Activated CD4-positive, alpha-beta T cell treated with anti-CD3 and anti-CD28 coated beads, Interleukin-2, amount 10 ng/mL, durations not matched to agents 24 days and 14 days (primary cell): ENCODE measurements at regions not wholly inside any gene's neighbourhood (a gene's known extent, or its start where the extent isn't known, plus 50 kb on each side); places are given as distances from the start of the nearest gene placed in this dataset.
"Not testable (repeated sequence)": the region's sequence is repeated elsewhere in the genome, so short reads cannot be mapped to it uniquely, and the experiment has no call there.

ENCODE experiments used
- DNase-seq: peaks from one replicate; pipeline ENCODE4 v3.0.0; 2022
- H3K27ac Mint-ChIP-seq: one replicate; pipeline ENCODE4 v1.8.0; 2022; ENCODE audit warnings: mild to moderate bottlenecking, mixed read lengths
- H3K27me3 Mint-ChIP-seq: one replicate; pipeline ENCODE4 v1.8.0; 2022; ENCODE audit warnings: mixed read lengths
- H3K36me3 Mint-ChIP-seq: one replicate; pipeline ENCODE4 v1.8.0; 2022; ENCODE audit warnings: low read depth, mild to moderate bottlenecking, mixed read lengths
- H3K4me1 Mint-ChIP-seq: one replicate; pipeline ENCODE4 v1.8.0; 2021; ENCODE audit warnings: mixed read lengths
- H3K4me3 Mint-ChIP-seq: one replicate; pipeline ENCODE4 v1.8.0; 2022; ENCODE audit warnings: mild to moderate bottlenecking, moderate library complexity, mixed read lengths
- H3K9me3 Mint-ChIP-seq: one replicate; pipeline ENCODE4 v1.8.0; 2021; ENCODE audit warnings: mixed read lengths
- intact Hi-C: fragments of 100-400 bp; cut with micrococcal nuclease; formaldehyde crosslinking; loops from one replicate; pipeline ENCODE4 v1.15.1; 2023

DNA sequence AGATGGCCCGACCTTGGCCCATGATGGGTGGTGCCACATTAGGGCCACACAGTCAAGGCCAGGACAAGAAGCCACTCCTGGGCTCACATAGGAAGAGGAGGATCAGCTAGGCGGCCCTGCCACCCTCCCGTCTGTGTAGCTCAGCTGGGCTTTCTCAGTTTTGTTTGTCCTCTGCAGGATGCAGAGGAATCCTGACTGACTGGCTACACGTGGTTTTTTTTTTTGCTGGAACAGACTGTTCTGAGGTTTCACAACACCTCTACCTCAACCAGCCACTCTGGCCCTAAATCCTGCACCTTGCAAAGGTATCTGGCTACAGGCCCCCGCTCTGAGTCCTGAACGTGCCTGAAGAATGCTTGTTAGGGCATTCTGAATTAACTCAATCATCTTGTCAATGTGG, 88.3 kb upstream of the MSX2 start:
- no peaks in the 10 kb centered on the region for H3K36me3 Mint-ChIP-seq
- intact Hi-C loops = no loop called here
- no peaks in the 10 kb centered on the region for H3K27me3 Mint-ChIP-seq
- H3K9me3 Mint-ChIP-seq = no peaks in the 10 kb centered on the region
- no peak for DNase-seq
- H3K27ac Mint-ChIP-seq = no peak overlapping the region
- no peaks in the 10 kb centered on the region for H3K4me1 Mint-ChIP-seq
- H3K4me3 Mint-ChIP-seq = no peak overlapping the region

DNA sequence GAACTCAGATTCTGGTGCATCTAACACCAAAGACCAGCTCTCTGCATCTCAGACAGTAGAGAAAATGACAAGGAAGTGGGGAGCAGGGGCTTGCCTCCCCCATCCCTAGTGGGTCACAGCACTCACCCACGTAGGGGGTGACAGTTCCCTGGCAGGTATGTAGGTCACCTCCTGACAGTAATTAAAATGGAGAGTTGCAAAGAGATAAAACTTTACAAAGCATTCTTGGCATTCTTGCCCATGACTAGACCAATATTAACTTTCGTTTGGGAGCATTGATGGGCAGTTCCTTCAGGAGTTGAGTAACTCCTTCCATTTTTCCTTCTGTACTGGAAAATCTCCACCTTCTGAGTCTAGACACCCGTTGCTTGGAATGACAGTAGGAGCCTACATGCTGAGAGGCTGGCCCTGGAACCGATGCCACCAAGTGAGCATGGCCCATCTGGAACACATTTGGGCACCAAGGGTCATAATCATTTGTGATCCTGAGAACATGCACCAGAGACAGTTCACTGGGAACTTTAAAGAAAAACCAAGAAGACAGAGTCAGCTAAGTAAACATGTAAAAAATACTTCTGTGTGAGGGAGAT, 81.5 kb upstream of the MSX2 start:
- intact Hi-C loops = no loop called here

DNA sequence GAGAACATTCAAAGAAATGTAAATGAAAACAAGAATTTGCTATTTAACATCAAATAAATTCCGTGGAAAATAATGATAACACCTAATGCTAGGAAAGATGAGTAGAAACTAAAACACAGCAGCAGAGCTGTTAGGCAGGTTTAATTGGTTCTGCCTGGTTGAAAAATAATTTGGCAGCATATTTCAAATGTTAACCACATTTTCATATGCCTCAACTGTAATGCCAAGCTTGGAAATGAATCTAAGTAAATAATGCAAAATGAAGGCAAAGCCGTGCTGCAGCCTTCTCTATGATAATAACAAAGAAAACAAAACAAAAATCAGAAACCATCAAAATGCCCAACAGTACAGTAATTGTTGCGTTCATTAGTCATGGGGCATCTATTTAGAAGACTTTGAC, 79.9 kb upstream of the MSX2 start:
- DNase-seq = no peak
- Mint-ChIP-seq H3K9me3 (no peaks in the 10 kb centered on the region), H3K4me3 (no peak overlapping the region), H3K36me3 (no peaks in the 10 kb centered on the region), H3K4me1 (no peaks in the 10 kb centered on the region), H3K27me3 (no peaks in the 10 kb centered on the region), H3K27ac (no peak overlapping the region)
- intact Hi-C loops = no loop called here

More for the DNA sequence above, 81.5 kb upstream of the MSX2 start:
- Mint-ChIP-seq H3K27me3 (no peaks in the 10 kb centered on the region), H3K9me3 (no peaks in the 10 kb centered on the region), H3K4me3 (no peak overlapping the region), H3K4me1 (no peaks in the 10 kb centered on the region), H3K36me3 (no peaks in the 10 kb centered on the region), H3K27ac (no peak overlapping the region)
- DNase-seq = no peak

DNA sequence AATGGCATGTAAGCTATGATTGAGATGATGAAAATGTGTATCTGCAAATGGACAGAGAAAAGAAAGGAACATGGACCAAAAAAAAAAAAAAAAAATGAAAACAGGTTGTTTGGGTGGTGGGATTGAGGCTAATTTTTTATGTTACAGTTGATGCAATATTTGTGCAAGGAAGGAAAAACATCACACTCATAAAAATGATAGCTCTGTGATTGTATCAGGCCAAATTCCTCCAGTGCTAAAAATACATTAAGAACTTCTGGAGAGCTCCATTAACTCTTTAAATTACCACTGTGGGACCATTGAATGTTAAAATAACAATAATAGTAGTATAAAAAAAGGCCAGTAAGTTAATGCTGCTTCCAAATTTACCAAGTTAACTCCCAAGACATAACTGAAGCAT, 79.5 kb upstream of the MSX2 start:
- no peak overlapping the region for H3K4me3 Mint-ChIP-seq
- no peaks in the 10 kb centered on the region for H3K27me3 Mint-ChIP-seq
- intact Hi-C loops = no loop called here
- H3K36me3 Mint-ChIP-seq = no peaks in the 10 kb centered on the region
- no peaks in the 10 kb centered on the region for H3K4me1 Mint-ChIP-seq
- DNase-seq = no peak
- H3K27ac Mint-ChIP-seq = no peak overlapping the region
- no peaks in the 10 kb centered on the region for H3K9me3 Mint-ChIP-seq

DNA sequence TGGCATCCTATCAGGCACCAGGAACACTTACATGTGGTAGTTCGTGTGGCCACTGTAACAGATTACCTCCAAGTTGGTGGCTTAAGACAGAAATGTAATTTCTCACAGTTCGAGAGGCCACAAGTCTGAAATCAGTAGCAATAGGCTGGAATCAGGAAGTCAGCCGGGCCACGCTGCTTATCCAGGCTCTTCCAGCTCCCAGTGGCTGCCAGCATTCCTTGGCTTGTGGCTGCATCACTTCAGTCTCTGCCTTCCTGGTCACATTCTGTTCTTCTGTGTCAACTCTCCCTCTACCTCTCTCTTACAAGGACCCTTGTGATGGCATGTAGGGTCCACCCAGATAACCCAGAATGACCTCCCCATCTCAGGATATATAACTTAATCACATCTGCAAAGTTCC, 78.7 kb upstream of the MSX2 start:
- no peaks in the 10 kb centered on the region for H3K9me3 Mint-ChIP-seq
- no peak overlapping the region for H3K27ac Mint-ChIP-seq
- intact Hi-C loops = no loop called here
- H3K27me3 Mint-ChIP-seq = no peaks in the 10 kb centered on the region
- no peak overlapping the region for H3K4me3 Mint-ChIP-seq
- DNase-seq = no peak
- H3K4me1 Mint-ChIP-seq = no peaks in the 10 kb centered on the region
- no peaks in the 10 kb centered on the region for H3K36me3 Mint-ChIP-seq

DNA sequence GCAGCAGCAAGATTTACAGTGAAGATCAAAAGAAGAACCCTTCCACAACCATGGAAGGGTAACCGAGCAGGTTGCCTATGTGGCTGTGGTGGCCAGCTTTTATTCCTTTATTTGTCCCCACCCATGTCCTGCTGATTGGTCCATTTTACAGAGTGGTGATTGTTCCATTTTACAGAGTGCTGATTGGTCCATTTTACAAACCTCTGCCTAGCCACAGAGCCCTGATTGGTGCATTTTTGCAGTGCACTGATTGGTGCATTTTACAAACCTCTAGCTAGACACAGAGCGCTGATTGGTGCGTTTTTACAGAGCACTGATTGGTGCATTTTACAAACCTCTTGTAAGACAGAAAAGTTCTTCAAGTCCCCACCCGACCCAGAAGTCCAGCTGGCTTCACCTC, 75.8 kb upstream of the MSX2 start:
- DNase-seq, H3K27me3 Mint-ChIP-seq, intact Hi-C loops, H3K9me3 Mint-ChIP-seq, H3K36me3 Mint-ChIP-seq, H3K4me3 Mint-ChIP-seq, H3K27ac Mint-ChIP-seq, H3K4me1 Mint-ChIP-seq: not testable (repeated sequence)

DNA sequence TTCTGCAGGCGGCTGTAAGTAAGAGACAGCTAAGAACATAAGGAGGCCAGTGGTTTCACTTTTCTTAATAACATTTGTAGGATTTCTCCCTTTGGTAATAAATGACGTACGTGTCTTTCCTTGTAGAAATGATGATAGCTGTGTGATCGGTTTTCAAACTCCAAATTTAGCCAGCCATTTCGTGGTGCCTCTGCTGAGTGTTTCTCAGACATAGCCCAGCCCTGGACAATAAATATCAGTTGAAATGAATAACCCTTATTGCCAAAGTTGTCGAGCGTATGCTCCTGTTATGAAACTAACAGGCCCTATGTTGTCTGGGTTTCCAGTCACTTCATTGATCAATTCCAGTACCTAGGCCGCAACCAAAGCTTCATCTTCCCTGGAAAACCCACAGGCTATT, 75.0 kb upstream of the MSX2 start:
- Mint-ChIP-seq H3K4me1 (no peaks in the 10 kb centered on the region), H3K9me3 (no peaks in the 10 kb centered on the region), H3K27ac (no peak overlapping the region), H3K4me3 (no peak overlapping the region), H3K36me3 (no peaks in the 10 kb centered on the region), H3K27me3 (no peaks in the 10 kb centered on the region)
- no peak for DNase-seq
- intact Hi-C loops = no loop called here

DNA sequence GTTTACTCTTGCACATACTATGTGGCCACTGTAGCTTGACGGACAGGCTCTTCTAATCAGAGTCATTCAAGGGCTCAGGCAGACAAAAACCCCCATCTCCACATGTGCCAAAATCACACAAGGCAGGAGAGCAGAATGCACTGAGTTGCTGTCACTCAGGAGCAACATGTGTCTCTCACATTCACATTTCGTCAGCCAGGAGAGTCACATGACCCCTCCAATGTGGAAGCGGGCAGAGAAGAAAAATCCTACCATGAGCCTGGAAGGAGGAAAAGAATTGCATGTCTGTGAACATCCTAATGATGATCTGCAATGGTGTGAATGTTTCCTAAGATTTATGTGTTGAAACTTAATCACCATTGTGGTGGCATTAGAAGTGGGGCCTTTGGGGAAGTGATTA, 69.9 kb upstream of the MSX2 start:
- intact Hi-C loops = no loop called here
- no peak for DNase-seq
- Mint-ChIP-seq H3K4me1 (no peaks in the 10 kb centered on the region), H3K27ac (no peak overlapping the region), H3K4me3 (no peak overlapping the region), H3K36me3 (no peaks in the 10 kb centered on the region), H3K27me3 (no peaks in the 10 kb centered on the region), H3K9me3 (no peaks in the 10 kb centered on the region)

DNA sequence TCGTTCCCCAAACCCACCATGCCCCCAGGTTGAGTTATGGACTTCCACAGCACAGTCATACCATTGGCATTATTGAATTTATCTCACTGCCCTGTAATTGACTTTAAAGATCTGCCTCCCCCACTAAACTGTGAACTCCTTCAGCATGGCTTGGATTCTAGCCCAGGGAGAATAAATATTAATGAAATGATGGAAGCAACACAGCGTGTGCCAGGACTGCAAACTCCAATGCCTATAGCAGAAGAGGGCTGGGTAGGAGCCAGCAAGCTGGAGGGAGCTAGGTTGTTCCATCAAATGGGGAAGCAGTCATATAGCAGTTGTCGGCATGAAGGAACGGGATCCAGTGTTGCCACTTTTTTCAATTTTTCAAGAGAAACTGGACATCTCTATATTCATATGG, 69.0 kb upstream of the MSX2 start:
- Mint-ChIP-seq H3K4me1 (no peaks in the 10 kb centered on the region), H3K36me3 (no peaks in the 10 kb centered on the region), H3K4me3 (no peak overlapping the region), H3K27me3 (no peaks in the 10 kb centered on the region), H3K27ac (no peak overlapping the region), H3K9me3 (no peaks in the 10 kb centered on the region)
- no peak for DNase-seq
- intact Hi-C loops = no loop called here

DNA sequence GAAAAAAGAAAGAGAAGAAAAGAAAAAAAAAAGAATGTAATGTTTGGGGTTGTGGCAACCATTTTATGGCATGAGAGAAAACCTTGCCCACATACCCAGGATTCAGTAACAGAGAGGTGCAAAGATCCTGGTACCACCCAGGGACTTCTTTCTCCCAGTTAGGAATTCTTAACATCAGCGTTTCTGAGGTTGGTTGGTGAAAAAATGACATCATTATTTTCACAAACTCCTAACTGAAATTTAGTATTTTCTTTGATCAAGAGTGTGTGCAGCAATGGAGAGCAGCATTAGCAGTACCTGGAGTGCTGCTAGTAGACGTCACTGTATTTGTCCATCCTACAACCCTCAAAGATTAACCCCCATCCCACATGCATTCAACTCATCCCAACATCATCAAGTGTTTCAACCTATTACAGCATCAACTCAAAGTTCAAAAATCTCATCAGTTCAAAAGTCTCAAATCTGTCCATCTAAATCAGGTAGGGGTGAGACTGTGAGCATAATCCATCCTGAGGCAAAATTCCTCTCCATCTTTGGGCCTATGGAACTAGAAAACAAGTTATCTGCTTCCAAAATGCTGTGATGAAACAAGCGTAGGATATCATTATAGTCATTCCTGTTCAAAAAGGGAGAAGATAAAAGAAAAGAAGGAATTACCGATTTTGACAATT, 60.1 kb upstream of the MSX2 start:
- Mint-ChIP-seq H3K4me1 (no peaks in the 10 kb centered on the region), H3K27me3 (no peaks in the 10 kb centered on the region), H3K9me3 (no peaks in the 10 kb centered on the region), H3K36me3 (no peaks in the 10 kb centered on the region), H3K4me3 (no peak overlapping the region), H3K27ac (no peak overlapping the region)
- intact Hi-C loops = no loop called here
- DNase-seq = no peak

DNA sequence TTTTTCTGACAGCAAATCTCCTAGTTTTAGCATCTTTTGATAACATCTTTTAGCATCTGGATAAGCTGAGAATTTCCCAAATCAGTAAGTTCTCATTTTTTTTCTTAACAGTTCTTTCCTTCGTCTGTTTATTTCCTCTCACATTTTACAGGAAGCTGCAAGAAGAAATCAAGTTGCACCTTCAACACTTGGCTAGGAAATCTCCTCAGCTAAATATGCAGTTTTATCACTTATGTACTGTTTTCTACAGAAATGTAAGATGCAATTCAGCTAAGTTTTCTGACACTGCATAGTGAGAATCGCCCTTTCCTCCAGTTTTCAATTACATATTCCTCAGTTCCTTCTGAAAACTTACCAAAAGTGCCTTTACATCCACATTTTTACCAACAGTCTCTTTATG, 59.0 kb upstream of the MSX2 start:
- H3K36me3 Mint-ChIP-seq = no peaks in the 10 kb centered on the region
- intact Hi-C loops = no loop called here
- DNase-seq = no peak
- no peaks in the 10 kb centered on the region for H3K4me1 Mint-ChIP-seq
- no peaks in the 10 kb centered on the region for H3K27me3 Mint-ChIP-seq
- H3K27ac Mint-ChIP-seq = no peak overlapping the region
- no peak overlapping the region for H3K4me3 Mint-ChIP-seq
- H3K9me3 Mint-ChIP-seq = no peaks in the 10 kb centered on the region

DNA sequence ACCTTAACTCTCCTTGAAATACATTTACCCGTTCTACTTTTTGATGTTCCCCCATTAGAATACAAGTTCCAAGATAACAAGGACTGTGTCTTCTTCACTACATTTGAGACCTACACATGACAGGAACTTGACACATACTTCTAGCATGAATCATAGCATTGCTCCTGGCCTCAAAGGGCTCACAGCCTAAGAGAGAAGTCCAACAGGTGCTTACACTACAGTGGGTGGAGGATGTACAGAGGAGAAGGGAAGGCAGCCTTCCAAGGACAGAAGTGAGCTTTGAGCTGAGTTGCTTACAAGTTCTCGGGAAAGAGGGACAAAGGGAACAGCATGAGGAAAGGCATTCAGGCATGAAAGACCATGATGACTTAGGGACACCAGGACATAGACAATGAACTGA, 56.9 kb upstream of the MSX2 start:
- H3K4me1 Mint-ChIP-seq = no peaks in the 10 kb centered on the region
- no peak overlapping the region for H3K4me3 Mint-ChIP-seq
- no peak overlapping the region for H3K27ac Mint-ChIP-seq
- H3K27me3 Mint-ChIP-seq = no peaks in the 10 kb centered on the region
- H3K9me3 Mint-ChIP-seq = no peaks in the 10 kb centered on the region
- H3K36me3 Mint-ChIP-seq = no peaks in the 10 kb centered on the region
- no peak for DNase-seq
- intact Hi-C loops = no loop called here

DNA sequence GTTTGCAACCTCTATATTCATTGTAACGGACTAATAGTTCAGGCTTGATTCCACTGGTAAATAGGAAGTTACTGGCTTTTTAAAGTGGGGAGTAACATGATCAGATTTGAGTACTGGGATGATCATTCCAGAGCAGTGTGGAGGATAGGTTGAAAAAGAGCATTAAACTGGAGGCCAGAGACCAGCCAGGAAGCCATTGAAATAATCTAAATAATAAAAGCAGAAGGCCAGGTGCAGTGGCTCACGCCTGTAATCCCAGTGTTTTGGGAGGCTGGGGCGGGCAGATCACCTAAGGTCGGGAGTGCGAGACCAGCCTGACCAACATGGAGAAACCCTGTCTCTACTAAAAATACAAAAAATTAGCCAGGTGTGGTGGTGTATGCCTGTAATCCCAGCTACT, 56.0 kb upstream of the MSX2 start:
- Mint-ChIP-seq H3K4me1 (no peaks in the 10 kb centered on the region), H3K9me3 (no peaks in the 10 kb centered on the region), H3K4me3 (no peak overlapping the region), H3K27me3 (no peaks in the 10 kb centered on the region), H3K27ac (no peak overlapping the region), H3K36me3 (no peaks in the 10 kb centered on the region)
- no peak for DNase-seq
- intact Hi-C loops = no loop called here
